ENCODE measurements at regions not wholly inside any gene's neighbourhood (a gene's known extent, or its start where the extent isn't known, plus 50 kb on each side); places are given as distances from the start of the nearest gene placed in this dataset.

DNA sequence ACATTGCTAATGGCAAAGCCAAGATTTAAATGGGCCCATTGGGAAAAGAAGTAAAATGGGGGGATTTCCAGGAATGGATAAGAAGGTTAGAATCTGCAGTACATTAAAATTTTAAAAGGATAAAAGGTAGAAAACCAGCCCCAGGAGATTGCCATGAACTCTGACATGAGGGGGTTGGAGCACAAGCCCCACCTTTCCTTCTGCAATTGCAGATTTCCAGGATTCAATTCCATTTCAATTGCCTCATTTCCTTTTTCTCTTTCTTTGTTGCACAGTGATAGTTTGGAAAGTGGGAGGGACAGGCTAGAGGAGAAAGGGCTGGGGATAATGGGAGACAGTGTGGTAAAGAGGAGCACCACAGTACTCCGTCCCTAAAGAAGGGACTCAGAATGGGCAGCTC is 238.5 kb upstream of the RAB4A start:
- DNase-seq (ENCODE audit: low spot score in 2 of 2), result no peak
- no peak overlapping the region for H3K4me3 Mint-ChIP-seq
- no peak for ATAC-seq
- no peaks in the 10 kb centered on the region for H3K36me3 Mint-ChIP-seq
- no peak overlapping the region for H3K27ac Mint-ChIP-seq
- no peaks in the 10 kb centered on the region for H3K9me3 Mint-ChIP-seq
- peaks cover 66% of the 10 kb centered on the region for H3K4me1 Mint-ChIP-seq

DNA sequence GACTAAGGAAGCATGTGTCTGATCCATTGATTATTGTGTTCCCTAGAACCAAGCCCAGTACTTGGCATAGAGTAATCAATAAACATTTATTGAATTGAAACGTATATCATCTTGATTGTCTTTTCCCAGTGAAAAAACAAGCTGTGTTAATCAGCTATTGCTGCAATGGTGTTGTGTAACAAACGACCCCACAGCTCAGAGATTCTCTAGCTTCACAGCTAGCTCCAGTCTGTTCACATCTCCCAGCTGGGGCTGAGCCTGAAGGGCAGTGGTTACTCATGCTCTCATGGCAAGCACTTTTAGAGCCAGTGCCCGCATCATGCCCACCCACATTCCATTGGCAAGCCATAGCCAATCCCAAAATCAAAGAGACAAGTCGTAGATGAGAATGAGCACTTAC is 237.4 kb upstream of the RAB4A start:
- no peaks in the 10 kb centered on the region for H3K9me3 Mint-ChIP-seq
- H3K4me1 Mint-ChIP-seq, result peaks cover 63% of the 10 kb centered on the region
- ATAC-seq, result no peak
- no peak for DNase-seq (ENCODE audit: low spot score in 2 of 2)
- H3K27ac Mint-ChIP-seq, result no peak overlapping the region
- no peaks in the 10 kb centered on the region for H3K36me3 Mint-ChIP-seq
- no peak overlapping the region for H3K4me3 Mint-ChIP-seq

DNA sequence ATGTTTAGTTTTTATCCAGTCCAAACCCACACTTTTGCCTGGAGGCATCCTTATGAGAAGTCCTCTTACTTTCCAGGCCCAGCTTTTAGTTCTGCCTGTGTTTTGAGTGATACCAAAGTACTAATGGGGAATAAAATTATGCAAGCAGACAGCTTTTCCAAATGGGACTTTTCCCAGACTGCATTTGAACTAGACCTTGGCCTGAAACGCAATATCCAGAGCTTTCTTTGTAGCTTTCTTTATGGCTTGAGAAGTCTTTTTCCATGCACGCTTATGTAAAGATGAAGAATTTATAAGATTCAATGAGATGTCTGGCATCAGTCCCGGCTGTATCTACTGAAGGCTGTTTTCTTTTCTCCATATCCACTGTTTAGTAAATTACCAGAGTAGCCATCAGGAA is 236.6 kb upstream of the RAB4A start:
- H3K4me3 Mint-ChIP-seq, result no peak overlapping the region
- no peak overlapping the region for H3K27ac Mint-ChIP-seq
- H3K4me1 Mint-ChIP-seq, result peaks cover 70% of the 10 kb centered on the region
- no peak for ATAC-seq
- no peaks in the 10 kb centered on the region for H3K9me3 Mint-ChIP-seq
- no peak for DNase-seq (ENCODE audit: low spot score in 2 of 2)
- no peaks in the 10 kb centered on the region for H3K36me3 Mint-ChIP-seq

DNA sequence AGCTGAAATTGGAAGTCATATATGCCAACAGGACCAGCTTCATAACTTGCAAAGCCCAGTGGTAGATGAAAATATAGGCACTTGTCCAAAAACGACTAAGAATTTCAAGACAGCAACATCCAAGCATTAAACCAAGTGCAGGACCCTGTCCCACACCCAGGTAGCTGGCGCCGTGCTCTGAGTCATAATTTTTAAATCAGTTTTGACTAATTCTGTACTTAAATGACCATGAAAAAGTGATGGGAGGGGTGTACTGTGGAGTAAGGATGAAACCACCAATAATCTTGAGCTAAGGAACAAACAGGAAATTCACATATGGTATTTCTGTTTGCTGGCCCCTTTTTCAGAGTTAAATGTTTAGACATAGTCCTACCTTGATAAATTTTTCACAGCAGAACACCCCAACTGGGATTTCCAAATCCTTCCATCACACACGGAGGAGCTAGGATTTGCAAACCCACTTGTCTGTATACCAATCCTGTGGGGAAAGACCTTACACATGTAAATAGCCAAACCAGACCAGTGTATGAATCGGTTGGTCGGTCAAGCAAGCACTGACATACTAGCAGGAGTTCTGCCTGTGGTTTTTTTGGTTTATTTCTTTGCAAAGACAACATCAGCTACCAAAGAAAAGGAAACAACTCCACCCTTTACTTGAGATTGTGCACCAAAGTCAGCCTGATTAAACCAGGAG is 235.7 kb upstream of the RAB4A start:
- peaks cover 70% of the 10 kb centered on the region for H3K4me1 Mint-ChIP-seq
- DNase-seq (ENCODE audit: low spot score in 2 of 2) (no peak), ATAC-seq (peak; percentile 95)
- H3K9me3 Mint-ChIP-seq, result no peaks in the 10 kb centered on the region
- no peak overlapping the region for H3K27ac Mint-ChIP-seq
- no peaks in the 10 kb centered on the region for H3K36me3 Mint-ChIP-seq
- peak overlapping the region; percentile 9 for H3K4me3 Mint-ChIP-seq

DNA sequence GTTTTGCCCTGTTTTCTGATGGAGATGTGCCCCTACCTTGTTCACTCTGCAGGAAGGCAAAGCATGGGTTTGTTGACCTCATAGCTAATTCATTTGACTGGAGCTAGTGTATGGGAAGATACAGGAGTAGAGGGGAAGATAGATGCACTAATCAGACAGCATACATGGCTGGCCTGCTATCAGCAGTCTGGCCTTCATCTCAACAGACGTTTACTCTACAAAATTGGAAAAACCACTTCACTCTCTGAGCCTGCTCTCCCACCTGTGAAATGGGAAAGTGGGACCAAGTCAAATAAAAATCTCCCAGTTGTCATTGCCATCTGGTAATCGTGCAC is 235.2 kb upstream of the RAB4A start:
- H3K4me3 Mint-ChIP-seq, result no peak overlapping the region
- DNase-seq (ENCODE audit: low spot score in 2 of 2) (no peak), ATAC-seq (no peak)
- no peaks in the 10 kb centered on the region for H3K36me3 Mint-ChIP-seq
- H3K9me3 Mint-ChIP-seq, result no peaks in the 10 kb centered on the region
- peaks cover 69% of the 10 kb centered on the region for H3K4me1 Mint-ChIP-seq
- H3K27ac Mint-ChIP-seq, result no peak overlapping the region

DNA sequence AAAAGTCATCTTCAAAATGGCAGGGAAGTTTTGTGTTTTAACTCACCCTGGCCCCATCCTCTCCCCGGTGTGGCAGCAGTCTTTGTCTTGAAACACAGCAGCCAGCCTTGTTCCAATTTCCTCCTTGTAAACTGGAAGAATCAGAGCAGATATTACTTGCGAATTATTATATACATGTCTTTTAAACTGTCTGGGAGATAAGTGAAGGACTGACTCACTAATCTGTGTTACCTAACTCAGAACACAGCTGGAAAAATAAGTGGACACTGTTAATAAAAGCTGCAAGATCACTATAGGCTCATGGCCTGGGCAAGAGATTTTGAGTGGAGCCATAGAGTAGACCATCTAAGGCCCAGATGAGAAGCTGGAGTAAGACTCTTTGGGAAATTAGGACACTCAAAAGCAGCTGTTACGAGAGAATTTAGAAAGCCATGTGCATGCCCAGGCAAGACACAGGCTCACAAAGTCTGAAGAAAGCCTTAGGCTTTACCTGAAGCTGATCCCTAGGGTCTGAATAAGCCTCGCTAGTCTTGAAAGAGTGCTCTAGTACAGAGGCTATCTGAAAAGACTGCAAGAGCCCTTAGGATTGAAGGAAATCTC is 233.0 kb upstream of the RAB4A start:
- Mint-ChIP-seq H3K36me3 (no peaks in the 10 kb centered on the region), H3K4me3 (no peak overlapping the region), H3K27ac (no peak overlapping the region), H3K4me1 (peaks cover 54% of the 10 kb centered on the region), H3K9me3 (no peaks in the 10 kb centered on the region)
- no peak for ATAC-seq
- DNase-seq (ENCODE audit: low spot score in 2 of 2), result no peak

DNA sequence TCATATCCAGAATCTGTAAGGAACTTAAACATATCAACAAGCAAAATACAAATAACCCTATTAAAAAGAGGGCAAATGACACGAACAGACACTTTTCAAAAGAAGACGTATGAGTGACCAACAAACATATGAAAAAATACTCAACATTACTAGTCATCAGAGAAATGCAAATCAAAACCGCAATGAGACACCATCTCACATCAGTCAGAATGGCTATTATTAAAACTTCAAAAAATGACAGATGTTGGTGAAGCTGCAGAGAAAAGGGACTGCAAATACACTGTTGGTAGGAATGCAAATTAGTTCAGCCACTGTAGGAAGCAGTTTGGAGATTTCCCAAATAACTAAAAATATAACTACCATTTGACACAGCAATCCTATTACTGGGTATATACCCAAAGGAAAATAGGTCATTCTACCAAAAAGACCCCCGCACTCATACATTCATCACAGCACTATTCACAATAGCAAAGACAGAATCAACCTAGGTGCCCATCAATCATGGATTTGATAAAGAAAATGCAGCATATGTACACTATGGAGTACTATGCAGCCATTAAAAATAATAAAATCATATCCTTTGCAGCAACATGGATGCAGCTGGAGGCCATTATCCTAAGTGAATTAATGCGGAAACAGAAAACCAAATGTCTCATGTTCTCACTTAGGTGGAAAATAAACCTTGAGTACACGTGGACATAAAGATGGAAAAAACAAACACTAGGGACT is 230.1 kb upstream of the RAB4A start:
- no peaks in the 10 kb centered on the region for H3K36me3 Mint-ChIP-seq
- ATAC-seq (no peak), DNase-seq (ENCODE audit: low spot score in 2 of 2) (no peak)
- H3K9me3 Mint-ChIP-seq, result no peaks in the 10 kb centered on the region
- no peak overlapping the region for H3K4me3 Mint-ChIP-seq
- H3K27ac Mint-ChIP-seq, result no peak overlapping the region
- H3K4me1 Mint-ChIP-seq, result peaks cover 25% of the 10 kb centered on the region

DNA sequence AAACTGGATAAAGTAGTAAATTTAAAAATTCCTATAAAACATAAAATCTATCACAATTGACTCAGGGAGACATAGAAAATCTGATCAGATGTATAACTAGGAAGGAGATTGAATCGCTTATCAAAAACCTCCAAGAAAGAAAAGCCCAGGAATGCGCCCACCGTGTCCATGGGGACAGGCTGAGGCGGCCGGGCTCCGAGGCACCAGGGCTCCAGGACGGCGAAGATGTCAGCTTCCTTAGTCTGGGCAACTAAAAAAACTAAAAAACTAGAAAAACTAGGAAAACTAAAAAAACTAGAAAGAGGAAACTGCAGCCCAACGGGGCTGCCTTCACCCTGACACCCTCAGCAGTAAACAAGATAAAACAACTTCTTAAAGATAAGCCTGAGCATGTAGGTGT is 229.0 kb upstream of the RAB4A start:
- no peaks in the 10 kb centered on the region for H3K9me3 Mint-ChIP-seq
- DNase-seq (ENCODE audit: low spot score in 2 of 2), result no peak

DNA sequence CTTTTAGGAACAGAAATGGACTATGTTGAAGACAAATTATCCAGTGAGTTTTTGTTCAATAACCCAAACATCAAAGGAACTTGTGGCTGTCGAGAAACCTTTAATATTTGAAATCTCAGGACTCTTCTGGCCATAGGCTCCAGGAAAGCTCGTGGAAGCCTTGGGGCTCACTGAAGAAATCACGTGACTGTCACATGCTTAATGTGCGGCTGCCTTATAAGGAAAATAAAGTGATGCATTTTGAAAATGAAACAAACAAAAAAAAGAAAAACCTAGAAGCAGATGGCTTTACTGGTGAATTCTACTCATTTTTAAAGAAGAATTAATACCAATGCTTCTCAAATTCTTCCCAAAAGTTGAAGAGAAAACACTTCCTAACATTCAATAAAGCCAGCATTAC is 228.4 kb upstream of the RAB4A start:
- no peaks in the 10 kb centered on the region for H3K36me3 Mint-ChIP-seq
- no peak for ATAC-seq
- no peak overlapping the region for H3K4me3 Mint-ChIP-seq
- no peaks in the 10 kb centered on the region for H3K9me3 Mint-ChIP-seq
- no peak overlapping the region for H3K27ac Mint-ChIP-seq
- no peak for DNase-seq (ENCODE audit: low spot score in 2 of 2)
- H3K4me1 Mint-ChIP-seq, result peaks cover 10% of the 10 kb centered on the region

More for the DNA sequence above, 229.0 kb upstream of the RAB4A start:
- Mint-ChIP-seq H3K4me3 (no peak overlapping the region), H3K36me3 (no peaks in the 10 kb centered on the region), H3K4me1 (peaks cover 14% of the 10 kb centered on the region), H3K27ac (no peak overlapping the region)
- ATAC-seq, result no peak

DNA sequence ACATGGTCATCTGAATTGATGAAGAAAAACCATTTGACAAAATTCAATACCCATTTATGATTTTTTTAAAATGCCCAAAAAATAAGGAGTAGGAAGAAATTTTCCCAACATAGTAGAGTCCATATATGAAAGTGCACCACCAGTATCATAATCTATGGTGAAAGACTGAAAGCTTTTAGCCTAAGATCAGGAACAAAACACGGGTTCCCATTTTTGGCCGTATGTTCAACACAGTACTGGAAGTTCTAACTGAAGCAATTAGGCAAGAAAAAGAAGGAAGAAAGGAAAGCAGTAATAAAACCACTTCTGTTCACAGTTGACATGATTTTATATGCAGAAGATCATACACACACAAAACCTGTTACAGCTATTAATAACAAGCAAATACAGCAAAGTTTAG is 227.8 kb upstream of the RAB4A start:
- peaks cover 10% of the 10 kb centered on the region for H3K4me1 Mint-ChIP-seq
- H3K4me3 Mint-ChIP-seq, result no peak overlapping the region
- no peaks in the 10 kb centered on the region for H3K36me3 Mint-ChIP-seq
- H3K27ac Mint-ChIP-seq, result no peak overlapping the region
- no peaks in the 10 kb centered on the region for H3K9me3 Mint-ChIP-seq
- DNase-seq (ENCODE audit: low spot score in 2 of 2), result no peak
- no peak for ATAC-seq

DNA sequence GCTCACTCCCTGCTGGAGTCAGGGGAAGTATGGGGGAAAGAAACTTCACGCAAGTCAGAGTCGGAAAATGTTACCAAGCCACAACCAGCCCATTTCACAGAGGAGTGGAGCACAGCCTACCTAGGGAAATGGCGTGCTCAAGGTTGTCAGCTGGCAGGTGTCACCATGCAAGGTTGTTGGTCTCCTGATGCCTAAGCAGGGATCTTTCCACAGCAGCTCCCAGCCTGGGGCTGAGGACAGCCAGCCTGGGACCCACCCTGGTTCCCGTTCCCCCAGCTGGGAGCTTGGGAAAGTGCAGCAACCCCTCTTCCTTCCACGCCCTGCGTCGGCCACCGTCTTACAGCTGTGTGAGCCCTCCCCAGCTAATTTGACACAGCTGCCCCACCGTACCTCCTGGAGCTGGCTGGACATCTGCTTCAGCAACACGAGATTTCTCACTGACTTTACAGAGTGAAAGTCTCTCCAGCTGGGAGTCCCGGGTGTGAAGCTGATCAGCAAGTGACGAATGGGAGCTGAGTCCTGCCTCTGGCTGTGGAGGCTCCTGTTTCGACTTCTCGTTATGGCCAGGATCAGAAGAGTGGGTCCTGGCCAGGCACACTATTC is 224.6 kb upstream of the RAB4A start:
- Mint-ChIP-seq H3K36me3 (no peaks in the 10 kb centered on the region), H3K4me3 (no peak overlapping the region), H3K4me1 (peaks cover 10% of the 10 kb centered on the region), H3K9me3 (peaks cover under 1% of the 10 kb centered on the region), H3K27ac (no peak overlapping the region)
- DNase-seq (ENCODE audit: low spot score in 2 of 2) (no peak), ATAC-seq (no peak)

DNA sequence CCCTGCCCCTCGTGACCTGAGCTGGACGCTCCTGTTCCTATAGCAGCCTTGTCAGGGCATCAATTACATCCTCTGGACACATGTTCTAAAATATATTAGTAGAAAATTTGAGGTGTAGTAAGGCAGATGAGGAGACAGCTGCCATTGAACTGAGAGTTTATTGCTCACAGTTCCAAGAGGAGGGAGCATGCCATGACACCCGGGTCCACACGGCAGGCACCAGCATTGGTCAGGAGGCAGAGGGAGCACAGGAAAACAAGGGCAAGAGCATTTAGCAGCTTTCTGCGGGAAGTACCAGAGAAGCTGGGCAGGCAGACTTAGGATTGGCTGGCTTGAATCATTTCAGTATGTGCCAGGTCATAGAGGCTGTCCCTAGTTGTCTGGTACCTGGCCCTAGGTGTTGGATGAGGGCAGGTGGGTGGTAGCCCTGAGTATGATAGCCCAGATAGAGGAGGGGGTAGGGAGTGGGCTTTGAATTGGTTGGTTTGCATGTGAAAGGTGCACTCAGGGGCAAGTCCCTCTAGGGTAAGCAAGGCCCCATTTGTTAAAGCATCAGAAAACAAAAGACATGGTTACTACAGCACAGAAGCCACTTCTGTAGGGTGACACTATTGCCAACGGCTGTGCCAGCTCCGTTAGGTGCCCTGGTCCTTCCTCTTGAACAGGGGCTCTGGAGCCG is 223.6 kb upstream of the RAB4A start:
- H3K4me3 Mint-ChIP-seq, result no peak overlapping the region
- peaks cover 4% of the 10 kb centered on the region for H3K9me3 Mint-ChIP-seq
- peaks cover 14% of the 10 kb centered on the region for H3K4me1 Mint-ChIP-seq
- H3K36me3 Mint-ChIP-seq, result no peaks in the 10 kb centered on the region
- DNase-seq (ENCODE audit: low spot score in 2 of 2), result no peak
- H3K27ac Mint-ChIP-seq, result no peak overlapping the region
- no peak for ATAC-seq

DNA sequence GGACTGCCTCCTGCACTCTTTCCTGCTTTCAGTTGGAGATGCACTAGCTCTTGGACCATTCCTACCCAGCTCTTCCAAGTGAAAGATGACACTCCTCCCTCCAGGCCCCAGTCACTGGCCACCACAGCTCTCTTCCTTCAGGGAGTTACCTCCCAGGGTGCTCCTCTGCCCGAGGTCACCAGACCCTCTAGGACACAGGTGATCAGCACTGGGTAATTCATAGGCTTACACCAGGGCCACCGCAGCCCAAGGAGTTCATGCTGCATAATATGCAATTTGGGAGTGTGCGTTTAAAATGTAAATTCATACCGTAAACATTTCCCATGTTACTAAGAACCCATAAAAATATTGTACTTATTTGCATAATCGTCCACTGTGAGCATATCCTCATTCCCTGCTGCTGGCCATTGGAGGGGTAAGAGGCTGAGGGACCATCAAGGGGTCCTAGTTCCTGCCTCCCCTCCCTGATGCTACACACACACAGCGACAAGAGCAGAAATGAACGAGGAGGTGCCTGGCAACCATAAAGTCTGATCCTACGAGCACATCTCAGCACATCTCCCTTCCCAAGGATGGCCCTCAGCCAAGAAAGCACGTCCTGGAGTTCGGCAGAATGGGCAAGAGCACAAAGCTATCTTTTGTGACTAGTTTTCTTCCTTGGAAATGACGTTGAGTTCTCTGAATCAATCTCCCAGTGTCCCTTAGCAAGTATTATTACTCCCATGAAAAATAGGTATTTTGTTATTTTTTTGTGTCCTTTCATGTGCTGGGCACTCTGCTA is 222.9 kb upstream of the RAB4A start:
- Mint-ChIP-seq H3K27ac (no peak overlapping the region), H3K9me3 (peaks cover 4% of the 10 kb centered on the region), H3K4me1 (peaks cover 14% of the 10 kb centered on the region), H3K36me3 (no peaks in the 10 kb centered on the region), H3K4me3 (no peak overlapping the region)
- DNase-seq (ENCODE audit: low spot score in 2 of 2) (peak in 1 of 2 donors; percentile 20), ATAC-seq (no peak)

DNA sequence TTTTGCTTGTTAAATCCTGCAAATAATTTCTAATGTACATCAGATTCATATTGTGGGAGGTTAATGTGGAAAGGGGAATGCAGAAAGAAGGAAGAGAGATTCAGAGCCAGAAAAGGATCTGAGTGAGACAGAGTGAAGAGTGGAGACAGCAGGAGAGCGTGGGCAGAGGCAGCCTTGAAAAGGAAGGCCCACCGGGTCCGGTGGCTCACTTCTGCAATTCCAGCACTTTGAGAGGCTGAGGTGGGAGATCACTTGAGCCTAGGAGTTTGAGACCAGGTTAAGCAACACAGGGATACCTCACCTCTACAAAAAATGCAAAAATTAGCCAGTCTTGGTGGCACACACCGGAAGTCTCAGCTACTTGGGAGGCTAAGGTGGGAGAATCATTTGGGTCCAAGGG is 222.0 kb upstream of the RAB4A start:
- no peak for DNase-seq (ENCODE audit: low spot score in 2 of 2)
- Mint-ChIP-seq H3K4me1 (peaks cover 14% of the 10 kb centered on the region), H3K9me3 (peaks cover 4% of the 10 kb centered on the region), H3K36me3 (no peaks in the 10 kb centered on the region), H3K27ac (no peak overlapping the region), H3K4me3 (no peak overlapping the region)
- no peak for ATAC-seq

DNA sequence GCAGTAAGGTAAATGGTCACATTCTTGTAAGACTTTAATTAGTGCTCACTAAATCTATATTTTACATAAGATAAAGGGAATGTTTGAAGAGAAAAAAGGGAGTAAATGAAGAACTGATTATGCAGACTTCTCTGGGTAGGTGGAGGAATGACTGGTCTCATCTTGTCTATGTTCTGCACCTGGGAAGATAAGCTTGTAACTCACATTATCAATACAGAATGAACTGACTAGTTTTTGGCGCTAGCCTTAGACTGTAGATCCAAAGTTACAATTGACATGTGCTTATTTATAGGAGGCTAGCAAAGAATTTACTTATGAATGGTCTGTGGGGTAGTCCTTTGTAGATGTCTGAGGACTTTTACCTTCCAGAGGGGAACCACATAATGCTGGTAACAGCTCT is 214.9 kb upstream of the RAB4A start:
- no peak overlapping the region for H3K27ac Mint-ChIP-seq
- peaks cover 4% of the 10 kb centered on the region for H3K9me3 Mint-ChIP-seq
- no peaks in the 10 kb centered on the region for H3K36me3 Mint-ChIP-seq
- DNase-seq (ENCODE audit: low spot score in 2 of 2) (no peak), ATAC-seq (no peak)
- no peak overlapping the region for H3K4me3 Mint-ChIP-seq
- peaks cover 42% of the 10 kb centered on the region for H3K4me1 Mint-ChIP-seq

Measured in stimulated activated effector memory CD8-positive, alpha-beta T cell treated with anti-CD3 and anti-CD28 coated beads, Interleukin-12 subunit alpha, Interleukin-12 subunit beta, amount 100 ng/mL, for 72 hours (primary cell).